C1 segment of cervical spinal cord (tissue), 14 donors: ENCODE measurements at regions not wholly inside any gene's neighbourhood (a gene's known extent, or its start where the extent isn't known, plus 50 kb on each side); places are given as distances from the start of the nearest gene placed in this dataset.
A peak's percentile ranks its signal among the peaks of the same experiment; 100 is the strongest.

Experiments
- DNase-seq, 14 donors: peaks; one replicate each; lab custom pipeline; 2025; lab: John Stamatoyannopoulos, UW

DNA sequence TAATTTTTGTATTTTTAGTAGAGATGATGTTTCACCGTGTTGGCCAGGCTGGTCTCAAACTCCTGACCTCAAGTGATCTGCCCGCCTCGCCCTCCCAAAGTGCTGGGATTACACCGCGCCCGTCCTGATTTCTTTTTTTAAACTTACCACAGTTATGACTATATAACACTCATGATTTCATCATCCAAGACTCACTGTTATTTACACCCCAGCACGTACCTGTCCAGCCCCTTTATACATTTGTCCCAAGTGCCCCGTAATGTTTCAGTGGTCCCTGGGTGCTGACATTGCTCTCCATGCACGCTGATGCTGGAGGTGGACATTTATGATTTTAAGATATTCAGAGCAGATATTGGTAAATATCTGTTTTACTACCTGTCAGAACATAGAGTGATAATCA lies 219.9 kb upstream of the GMDS start:
- DNase-seq = no peak

DNA sequence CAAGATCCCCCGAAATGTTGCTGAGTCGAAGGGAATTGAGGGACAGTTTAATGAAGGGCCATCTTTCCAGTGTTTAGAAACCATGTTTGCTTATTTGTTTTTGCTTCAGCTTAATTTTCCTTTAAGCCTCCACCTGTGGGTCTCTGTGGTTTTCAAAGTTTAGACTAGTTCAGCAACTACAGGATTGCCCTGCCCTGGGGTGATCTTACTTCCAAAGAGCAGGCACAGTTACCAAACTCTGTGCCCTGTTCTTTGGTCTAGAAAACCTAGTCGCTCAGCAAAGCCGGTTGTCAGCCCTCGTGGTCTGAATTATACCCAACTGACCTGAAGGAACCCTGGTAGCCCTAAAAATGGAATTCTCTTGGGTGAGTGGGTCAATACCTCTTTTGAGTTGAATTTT lies 219.2 kb upstream of the GMDS start:
- DNase-seq = no peak

DNA sequence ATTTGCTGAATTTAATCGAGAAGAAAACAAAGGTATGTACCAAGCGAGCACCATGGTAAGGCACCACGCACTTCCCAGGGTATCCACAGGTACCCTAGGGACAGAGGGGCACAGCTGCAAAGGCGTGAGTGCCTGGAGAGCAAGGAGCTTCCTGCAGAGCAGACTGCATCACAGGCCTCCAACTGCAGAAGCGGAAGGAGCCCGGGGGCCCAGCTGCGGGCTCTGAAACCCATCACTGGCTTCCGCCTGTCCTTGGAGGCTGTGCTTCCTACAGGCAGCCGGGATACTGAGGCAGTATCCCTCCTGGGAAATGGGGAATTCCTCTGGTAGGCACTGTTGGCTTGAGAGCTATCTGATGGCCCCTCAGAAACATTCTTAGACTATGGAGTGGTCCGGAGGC lies 217.4 kb upstream of the GMDS start:
- no peak for DNase-seq

DNA sequence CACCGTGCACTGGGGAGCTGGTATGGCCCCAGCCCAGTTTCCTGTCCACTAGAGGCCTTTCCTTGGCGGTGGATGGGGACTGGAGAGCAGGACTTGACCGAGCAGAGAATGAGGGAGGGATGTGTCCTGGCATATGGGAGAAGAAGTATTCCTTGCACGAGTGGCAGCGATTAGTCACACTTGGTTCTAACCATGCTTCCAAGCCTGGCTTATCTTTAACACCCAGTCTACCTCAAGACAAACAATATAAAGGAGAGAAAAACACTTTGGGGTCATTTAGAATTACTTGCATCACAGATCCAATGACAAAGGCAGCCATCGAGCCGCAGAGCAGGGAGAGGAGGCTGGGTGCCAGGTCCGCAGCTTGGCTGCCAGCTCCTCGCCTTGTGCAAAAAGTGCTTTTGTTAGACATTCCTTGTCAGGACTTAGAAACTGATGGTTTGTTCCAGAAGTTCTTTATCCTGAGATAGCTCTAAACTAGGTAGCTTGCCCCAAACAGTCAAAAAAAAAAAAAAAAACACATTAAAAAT lies 214.9 kb upstream of the GMDS start:
- peak in 3 of 14 donors; percentile 2 to 29 (median 20) for DNase-seq

DNA sequence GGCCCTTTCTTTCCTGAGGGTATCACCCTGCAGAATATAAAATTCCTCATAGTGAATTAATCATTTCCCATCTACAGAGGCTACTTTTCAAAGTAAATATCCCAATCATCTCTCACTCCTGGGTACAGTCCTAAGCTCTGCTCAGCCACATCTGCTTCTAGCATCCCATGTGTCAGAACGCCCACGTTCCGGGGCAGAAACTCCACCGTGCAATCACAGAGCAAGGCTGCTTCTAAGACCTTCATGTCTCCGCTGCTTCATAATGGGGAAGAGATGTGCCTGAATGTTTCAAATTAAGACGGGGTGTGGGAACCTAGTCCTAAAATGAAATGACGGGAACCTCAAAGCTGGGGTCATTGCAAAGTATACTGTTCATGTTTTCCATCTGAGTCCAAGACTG lies 208.8 kb upstream of the GMDS start:
- DNase-seq = no peak

DNA sequence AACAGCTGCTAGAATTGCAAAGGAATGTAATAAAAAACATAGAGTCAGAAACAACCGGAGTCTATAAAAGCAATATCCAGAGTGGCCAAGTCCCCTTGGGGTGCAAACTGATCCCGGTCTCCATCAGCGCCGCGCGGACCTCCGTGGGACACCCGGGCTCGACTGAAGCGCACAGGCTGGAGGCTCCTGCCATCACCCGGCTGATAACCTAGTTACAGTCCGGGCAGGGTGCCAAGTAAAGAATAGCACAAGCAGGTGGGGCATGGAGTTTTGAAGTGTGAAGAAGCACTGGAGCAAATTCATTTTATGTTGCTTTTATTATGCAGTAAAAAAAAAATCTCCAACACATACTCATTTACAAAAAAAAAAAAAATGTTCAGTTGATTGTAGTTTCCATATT lies 205.1 kb upstream of the GMDS start:
- DNase-seq = peak in 2 of 14 donors; percentile 2 to 23

DNA sequence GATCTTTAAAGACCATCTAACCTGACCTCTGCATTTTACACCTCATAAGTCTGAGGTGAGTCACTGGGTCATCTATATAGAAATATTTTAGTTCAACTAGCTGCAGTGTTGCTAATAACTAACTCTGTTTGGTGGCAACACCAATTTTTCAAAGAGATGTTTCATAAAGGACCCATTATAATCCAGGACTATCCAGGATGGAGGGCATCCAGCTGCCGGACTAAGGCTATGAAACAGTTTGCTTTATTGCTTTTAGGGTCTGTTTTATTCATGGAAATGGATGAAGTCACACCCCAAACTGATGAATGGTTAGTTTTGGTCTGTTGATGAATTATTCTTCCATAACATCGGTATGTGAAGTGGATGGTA lies 204.2 kb upstream of the GMDS start:
- no peak for DNase-seq

DNA sequence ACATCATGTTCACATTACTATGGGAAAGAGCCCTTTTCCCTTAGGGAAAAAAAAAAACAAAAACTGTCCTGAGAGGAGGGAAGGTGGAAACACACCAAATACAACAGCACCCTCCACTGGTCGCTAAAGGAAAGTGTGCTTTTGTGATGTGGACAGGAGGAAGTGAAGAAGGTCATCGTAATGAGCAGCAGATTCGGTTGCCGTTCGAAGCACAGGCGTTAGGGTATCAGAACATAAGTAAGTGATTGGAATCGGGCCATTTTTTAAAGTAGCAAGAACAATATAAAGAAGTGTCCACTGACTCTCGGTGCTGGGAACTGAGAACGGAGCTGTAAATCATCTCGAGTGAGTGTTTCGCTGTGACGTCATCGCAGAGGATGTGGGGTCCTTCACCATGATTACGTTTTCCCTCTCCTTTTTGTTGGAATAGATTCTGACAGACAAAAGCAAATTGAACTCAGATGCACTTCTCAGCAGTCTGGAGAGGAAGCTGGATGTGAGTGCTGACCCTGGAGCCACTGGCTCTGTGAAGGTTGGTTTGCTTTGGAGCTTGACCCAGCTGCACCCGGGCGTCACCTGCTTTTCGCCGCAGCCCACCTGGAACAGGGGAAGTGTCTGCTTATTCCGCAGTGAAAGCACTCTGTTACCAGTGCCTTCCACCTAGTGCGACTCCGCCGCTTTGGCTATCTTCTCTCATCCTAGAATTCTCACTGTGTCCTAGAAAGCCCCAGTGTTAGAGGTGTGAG lies 203.6 kb upstream of the GMDS start:
- DNase-seq = peak in 1 of 14 donors; percentile 5

DNA sequence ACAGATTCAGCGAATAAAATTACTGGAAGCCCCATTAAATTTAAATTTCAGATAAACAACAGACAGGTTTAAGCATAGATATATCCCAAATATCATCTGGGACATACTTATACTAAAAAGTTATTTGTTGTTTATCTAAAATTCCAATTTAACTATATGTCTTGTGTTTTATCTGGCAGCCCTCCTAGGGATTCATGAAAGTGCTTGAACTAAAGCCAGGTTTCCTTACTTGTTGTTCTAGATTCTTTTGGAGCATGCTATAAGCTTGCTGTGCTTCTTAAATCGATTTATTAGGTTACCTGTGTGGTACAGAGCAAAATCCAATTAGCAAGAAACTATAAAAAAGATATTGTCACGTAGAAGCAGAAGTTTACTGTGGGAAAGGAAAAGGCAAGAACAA lies 202.5 kb upstream of the GMDS start:
- DNase-seq = no peak

DNA sequence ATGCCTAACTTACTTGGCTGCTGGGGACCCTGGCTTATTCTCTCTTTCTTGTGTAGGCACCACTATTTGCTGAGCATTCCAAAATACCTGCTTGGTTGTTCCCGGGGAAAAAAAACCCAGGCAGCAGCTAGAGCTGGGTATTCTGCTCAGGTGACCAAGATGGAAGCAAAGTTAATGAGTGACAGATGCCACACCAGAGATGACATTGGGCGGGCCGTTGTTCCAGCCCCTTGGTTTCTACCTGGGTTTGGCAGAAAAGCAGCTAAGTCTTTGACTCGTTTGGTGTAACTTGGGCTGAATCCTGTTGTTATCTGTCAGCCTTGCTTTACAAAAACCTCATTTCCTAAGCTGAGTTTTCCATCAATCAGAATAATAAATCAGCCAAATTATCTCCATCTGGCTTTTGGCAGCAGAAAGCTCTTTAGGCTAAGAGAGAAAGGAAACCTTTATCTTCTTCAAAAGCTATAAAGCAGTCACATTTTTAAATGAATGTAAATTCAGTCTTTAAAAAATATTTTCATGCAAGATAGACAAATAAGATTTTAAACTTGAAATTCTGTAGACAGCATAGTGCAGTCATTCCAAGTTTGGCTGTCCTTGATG lies 202.0 kb upstream of the GMDS start:
- no peak for DNase-seq

DNA sequence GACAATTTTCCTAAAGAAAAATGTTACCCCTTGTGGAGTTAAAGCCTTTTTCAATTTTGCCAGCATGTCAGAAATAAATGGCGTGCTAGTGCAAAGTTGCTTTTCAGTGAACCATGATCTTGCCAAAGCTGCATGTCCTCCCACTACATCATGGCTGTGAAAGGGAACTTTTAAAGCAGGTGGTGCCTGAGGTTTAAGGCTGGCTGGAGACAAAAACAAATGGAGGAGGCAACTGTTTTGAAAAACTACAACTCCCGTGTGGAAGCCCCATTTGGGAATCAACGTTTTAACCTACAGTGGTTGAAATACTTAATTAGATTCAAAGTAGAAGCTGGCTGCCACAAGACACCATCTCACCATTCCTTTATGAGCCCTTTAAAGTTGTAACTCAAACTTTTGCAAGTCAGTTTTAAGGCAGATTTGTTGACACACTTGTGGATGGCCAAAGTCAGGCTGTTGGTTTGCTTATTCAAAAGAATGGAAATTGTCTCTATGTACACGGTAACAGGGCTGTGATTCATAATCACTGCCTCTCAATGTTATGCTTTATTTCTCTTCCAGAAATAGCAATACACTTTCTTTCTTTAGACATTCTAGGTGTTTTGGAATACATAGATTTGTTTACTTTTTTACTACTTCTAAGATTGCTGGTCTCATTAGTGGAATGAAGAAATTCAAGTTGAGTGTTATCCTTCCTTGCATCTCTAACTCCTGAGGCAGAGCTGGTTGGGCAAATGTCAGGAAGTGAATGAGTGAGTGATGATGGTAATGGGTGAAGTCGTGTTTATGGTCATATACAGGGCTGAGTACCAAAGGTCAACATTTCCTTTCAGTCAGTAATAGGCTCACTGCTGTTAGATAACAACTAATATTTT lies 196.4 kb upstream of the GMDS start:
- DNase-seq = no peak

DNA sequence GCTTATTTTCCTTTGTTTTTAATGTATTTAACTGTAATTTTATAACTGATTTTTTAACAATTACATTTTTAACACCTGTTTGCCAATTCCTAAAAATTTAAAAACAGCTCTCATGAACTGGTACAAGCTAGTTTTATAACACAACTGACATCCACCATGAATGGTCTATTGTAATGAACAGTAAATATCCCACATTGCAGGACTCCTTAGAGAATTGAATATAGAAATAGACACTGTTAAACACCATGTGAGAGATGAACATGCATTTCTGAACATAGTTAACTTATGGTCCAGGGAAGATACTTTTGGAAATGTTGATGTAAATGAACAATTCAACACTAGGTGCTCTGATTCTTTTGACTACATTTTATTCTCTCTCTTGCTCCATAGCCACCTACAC lies 195.1 kb upstream of the GMDS start:
- no peak for DNase-seq

DNA sequence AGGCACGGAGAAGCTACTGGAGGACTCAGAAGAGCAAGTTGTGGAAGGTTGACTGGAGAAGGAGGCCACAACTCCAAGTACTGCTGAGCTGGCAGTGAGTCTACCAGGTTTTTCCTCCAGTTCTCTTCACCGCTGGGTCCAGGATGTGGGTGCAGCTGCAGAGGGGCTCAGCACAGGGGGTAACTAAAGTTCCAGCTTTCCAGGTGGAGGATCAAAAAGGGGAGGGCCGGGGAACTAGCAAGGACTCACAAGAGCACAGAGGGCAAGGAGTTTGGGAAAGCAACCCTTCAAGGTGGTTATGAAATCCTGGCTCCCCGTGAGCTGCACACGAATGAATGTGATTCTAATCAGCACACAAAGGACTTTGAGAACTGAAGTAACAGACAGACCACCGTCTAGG lies 194.2 kb upstream of the GMDS start:
- DNase-seq = no peak

DNA sequence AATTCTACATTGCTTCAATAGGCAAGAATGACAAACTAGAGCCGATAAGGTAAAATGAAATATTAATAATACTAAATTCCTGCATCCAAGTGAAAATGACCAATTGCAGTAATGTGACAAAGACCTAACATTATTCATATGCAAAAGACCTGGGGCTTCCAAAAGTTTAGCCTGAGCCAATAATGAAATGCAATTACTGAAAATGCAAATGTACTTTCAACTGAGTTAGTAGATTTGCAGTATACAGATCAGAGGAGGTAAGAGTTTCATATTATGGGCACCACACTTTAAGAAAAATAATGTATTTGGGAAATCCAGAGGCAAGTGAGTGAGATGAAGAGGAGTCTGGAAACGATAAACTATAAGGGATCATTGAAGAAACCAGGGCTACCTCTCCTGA lies 193.7 kb upstream of the GMDS start:
- no peak for DNase-seq

DNA sequence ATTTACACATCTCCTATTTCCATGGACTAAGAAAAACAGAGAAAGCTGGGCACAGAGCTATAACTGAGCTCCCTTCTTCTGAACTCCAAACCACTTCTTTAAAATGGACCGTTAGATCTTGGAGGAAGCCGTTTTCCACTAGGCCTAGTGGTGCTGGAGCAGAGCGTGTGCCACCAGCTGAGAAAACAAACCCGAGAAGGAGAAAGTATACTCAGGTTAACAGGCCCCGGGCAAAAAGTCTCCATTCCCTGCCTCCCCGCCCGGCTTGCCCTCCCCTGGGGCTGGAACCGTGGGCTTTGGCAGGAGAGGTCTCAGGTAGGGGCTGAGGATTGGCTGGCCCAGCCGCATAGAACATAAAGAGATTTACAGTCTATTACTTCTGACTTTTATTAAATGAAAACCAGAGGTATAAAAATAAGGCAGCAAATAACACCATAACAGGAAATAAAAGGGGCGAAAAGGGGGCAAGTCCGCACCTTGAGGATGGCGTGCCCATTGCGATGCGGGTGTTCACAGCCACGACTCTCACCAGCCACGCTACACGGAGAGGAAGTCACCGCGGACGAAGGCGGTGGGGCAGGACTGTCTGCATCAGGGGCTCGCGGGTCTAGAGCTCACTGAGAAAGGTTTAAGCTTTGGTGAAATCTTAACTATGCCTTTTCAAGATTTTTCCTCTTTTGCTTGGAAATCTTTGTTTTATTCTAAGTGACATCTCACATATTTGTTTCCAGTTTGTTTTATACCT lies 191.2 kb upstream of the GMDS start:
- no peak for DNase-seq

DNA sequence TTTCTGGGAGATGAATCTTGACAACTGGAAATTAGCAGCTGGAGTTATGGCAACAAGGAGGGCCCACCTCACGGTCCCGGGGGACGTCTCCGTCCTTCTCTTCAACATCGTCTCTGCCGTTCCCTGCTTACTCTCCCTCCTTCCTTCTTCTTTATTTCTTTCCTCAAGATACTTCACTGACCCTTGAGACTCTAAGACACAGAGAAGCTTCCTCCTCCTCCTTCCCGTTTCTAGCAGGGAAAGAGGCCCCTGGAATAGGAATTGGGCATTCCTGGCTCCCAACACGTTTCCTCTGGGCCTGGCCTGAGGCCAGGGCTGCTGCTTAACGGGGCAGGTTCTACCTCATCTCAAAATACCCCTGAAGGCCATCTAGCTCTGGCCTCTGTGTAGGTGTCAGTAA lies 189.9 kb upstream of the GMDS start:
- DNase-seq = no peak

DNA sequence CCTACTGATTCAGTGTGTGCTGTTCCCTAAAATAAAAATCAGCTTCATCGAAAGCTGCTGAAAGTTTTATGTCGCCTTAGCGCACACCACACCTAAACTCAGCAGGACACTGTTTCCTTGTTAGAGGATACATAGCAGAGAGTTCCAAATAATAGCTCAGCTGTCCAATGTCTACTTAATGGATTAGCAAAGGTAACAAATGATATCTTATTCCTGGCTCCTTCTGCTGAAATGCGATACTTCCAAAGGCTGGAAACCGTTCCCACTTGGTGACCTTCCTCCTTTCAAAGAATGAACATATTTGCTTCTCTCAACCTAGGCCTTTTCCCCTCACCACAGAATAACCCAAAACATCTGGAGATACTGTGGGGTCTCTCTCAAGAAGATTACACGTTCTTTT lies 189.5 kb upstream of the GMDS start:
- DNase-seq = no peak

DNA sequence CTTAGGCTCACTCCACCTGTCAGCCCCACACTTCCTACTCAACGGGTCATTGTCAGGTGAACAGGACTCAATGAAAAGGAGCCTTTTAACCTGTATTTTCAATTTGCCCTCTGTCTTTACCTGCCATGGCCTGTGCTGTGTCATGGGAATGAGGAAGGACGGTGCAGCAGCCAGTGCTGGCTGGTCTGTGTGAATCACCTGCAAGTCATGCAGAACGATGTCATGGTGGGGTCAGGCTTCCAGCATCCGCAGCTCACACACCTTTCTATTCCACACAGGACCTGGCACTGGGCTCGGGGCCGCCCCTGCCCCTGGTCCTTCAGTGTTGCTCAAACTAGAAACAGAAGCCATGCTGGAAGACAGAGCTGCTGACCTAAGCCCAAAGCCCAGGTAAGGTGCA lies 188.7 kb upstream of the GMDS start:
- no peak for DNase-seq

DNA sequence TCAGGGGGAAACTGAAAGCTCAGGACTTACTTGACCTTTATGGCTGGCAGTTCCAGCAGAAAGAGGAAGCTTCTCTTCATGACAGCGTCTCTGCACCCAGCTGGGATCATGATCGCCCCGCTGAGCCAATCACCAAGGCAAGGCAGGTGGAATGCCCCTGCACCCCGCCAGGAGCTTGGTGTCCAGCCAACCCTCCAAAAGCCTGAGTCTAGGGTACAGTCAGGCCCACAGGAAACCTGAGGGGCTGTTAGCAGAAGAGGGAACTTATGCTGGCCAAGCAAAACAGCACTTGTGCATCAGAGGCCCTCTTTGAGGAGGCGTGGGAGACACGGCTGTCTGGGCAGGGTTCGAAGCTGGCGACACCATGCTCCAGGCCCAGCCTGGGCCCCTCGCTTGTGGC lies 188.3 kb upstream of the GMDS start:
- no peak for DNase-seq

DNA sequence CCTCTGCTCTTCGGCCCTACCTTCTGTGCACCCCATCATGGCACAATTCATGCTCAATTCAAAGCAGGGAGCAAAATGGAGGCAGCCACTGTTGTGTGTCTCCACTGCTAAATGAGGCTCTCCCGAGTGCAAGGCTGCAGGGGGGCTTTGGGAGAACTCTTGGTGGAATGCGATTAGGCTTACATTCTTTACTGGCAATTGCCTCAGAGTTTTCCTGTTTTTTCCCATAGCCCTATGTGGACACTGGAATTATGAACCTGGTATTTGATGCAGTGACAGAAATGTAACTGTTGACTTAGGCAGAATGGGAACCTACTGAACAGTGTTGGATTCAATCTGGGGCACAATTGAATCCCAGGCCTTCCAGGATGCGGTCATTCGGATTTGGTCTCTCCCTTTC lies 187.9 kb upstream of the GMDS start:
- DNase-seq = no peak

DNA sequence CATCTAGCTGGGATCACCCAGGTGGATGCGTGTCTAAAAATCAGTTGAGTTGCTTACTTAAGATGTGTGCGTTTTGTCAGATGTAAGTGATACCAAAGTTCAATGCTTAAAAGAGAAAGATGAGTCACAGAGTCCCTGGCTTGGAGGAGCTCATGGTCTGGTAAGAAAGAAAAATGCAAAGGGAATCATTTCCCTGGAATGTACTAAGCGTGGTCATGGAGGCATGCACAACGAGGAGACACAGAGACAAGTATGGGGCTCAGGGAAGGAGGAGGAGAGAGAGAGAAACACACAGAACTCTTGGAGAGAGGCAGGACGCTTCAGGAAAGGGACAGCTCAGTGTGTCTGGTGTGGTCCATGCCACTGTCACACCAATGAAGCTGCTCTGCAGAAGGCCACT lies 186.9 kb upstream of the GMDS start:
- no peak for DNase-seq

DNA sequence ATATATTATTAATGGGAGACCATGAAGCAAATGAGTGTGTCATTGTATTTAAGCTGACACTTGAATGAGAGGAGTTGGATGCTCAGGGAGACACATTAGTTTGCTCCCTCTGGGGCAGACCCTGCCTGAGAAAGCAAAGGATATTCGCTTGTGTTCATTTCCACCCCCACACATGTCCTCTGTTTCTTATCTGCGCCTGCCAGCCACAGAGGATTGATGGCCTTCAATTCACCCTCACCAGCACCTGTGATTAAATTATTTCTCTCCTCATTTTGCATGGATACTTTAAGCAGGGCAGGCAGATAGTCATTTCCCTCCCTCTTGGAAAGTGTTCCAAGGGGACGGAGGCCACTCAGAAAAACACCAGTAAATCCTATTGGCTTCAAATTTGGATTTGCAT lies 185.2 kb upstream of the GMDS start:
- DNase-seq = no peak
